ENCODE measurements at regions not wholly inside any gene's neighbourhood (a gene's known extent, or its start where the extent isn't known, plus 50 kb on each side); places are given as distances from the start of the nearest gene placed in this dataset.

- Histone ChIP-seq H3K79me2 (ENCODE audit: control insufficient read depth, insufficient read depth, low read length) (no peaks in the 10 kb centered on the region), H3K9me1 (ENCODE audit: control insufficient read depth, insufficient read depth, low read length) (no peaks in the 10 kb centered on the region), H3K9ac (ENCODE audit: insufficient read depth in 1 of 2, low read depth in 2 of 2, low read length in 2 of 2) (no peak overlapping the region), H3K9me3 (replicated peaks; ENCODE audit: control insufficient read depth, insufficient read depth, low read depth, low read length) (no peaks in the 10 kb centered on the region), H3K4me2 (ENCODE audit: insufficient read depth, low read length) (no peak overlapping the region), H3K27me3 (ENCODE audit: control insufficient read depth in 2 of 2, insufficient read depth in 2 of 2, low read length in 2 of 2) (peaks cover 0 to 8% of the 10 kb centered on the region in 2 experiments; a peak in 2 of 5 replicates), H4K20me1 (replicated peaks; ENCODE audit: control insufficient read depth, insufficient read depth, low read length) (no peaks in the 10 kb centered on the region), H3K4me3 (no peak overlapping the region), H3K4me1 (replicated peaks in 1 of 2; ENCODE audit: control insufficient read depth in 2 of 2, insufficient read depth in 2 of 2, low read length in 2 of 2) (no peaks in the 10 kb centered on the region), H3K36me3 (ENCODE audit: control insufficient read depth, insufficient read depth, low read length) (no peaks in the 10 kb centered on the region), H2AFZ (ENCODE audit: low read depth, low read length) (no peak overlapping the region), H3K27ac (ENCODE audit: extremely low read depth, low read depth, low read length) (no peak overlapping the region)
- ChIA-PET POLR2A (no interaction called here), CTCF (ENCODE audit: low intra/inter-chr PET ratio) (no interaction called here)
- BruUV-seq (replicated peaks), result no TSS peak
- ATAC-seq (no peak), FAIRE-seq (no peak), DNase-seq (ENCODE audit: extremely low read depth in 1 of 4, low spot score in 3 of 4) (no peak)
- TF ChIP-seq GTF3C2 (IDR thresholded peaks at IDR 0.05; ENCODE audit: borderline replicate concordance, extremely low read depth, insufficient read length) (no peak), ZNF253 (CRISPR knock-in tag; conservative IDR thresholded peaks at IDR 0.05) (no peak), PPARD (CRISPR knock-in tag; IDR thresholded peaks at IDR 0.05) (no peak), SMAD1 (IDR thresholded peaks at IDR 0.05; ENCODE audit: low read depth, low read length, partially characterized antibody) (no peak), NONO (IDR thresholded peaks at IDR 0.05; ENCODE audit: low read depth in 2 of 2, low read length in 1 of 2) (no peak), SNIP1 (IDR thresholded peaks at IDR 0.05; ENCODE audit: low read depth) (no peak), CBX1 (IDR thresholded peaks at IDR 0.05; ENCODE audit: low read depth) (no peak), ELF2 (CRISPR knock-in tag; IDR thresholded peaks at IDR 0.05) (no peak)
- in situ Hi-C loops (cut with MboI), result no loop called here
- 2% methylated on average over 6 of the region's 6 CpGs for WGBS (ENCODE audit: insufficient coverage, low coverage, missing lambda C conversion rate)
- intact Hi-C loops (cut with micrococcal nuclease), result no loop called here
Observed at GRCh38 chr10:128908099-128908498, 558.9 kb upstream of the MGMT start.

All from K562 (cell line).